ENCODE measurements at regions not wholly inside any gene's neighbourhood (a gene's known extent, or its start where the extent isn't known, plus 50 kb on each side); places are given as distances from the start of the nearest gene placed in this dataset.

DNA sequence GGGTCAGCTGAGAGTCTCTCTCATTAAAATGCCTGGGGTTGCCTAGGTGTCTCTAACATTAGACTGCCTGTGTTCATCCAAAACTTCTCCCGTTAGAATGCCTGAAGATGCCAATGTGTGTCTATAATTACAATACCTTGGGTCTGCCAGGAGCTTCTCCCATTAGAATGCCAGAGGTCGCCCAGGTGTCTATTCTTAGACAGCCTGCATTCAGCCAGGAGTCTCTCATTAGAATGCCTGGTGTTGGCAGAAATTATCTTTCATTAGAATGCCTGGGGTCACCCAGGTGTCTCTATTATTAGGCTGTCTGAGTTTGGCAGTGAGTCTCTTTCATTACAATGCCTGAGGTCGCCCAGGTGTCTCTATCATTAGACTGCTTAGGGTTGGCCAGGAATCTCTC lies 1560.2 kb downstream of the UQCRFS1 start:
- DNase-seq (ENCODE audit: low spot score) = no peak

DNA sequence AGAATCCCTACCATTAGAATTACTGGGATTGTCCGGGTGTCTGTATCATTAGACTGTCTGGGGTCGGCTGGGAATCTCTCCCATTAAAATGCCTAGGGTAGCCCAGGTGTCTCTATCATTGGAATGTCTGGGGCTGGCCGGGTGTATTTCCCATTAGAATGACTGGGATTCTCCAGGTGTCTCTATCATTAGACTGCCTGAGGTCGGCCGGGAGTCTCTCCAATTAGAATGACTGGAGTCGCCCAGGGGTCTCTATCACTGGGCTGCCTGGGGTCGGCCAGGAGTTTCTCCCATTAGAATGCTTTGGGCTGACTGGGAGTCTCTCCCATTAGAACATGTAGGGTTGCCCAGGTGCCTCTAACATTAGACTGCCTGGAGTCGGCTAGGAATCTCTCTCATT lies 1560.7 kb downstream of the UQCRFS1 start:
- DNase-seq (ENCODE audit: low spot score) = no peak

- no peak for DNase-seq (ENCODE audit: low spot score)
Measured at GRCh38 chr19:27647423-27647822, 1565.5 kb downstream of the UQCRFS1 start.

- no peak for DNase-seq (ENCODE audit: low spot score)
Measured at GRCh38 chr19:27635401-27635800, 1577.5 kb downstream of the UQCRFS1 start.

- DNase-seq (ENCODE audit: low spot score) = no peak
Measured at GRCh38 chr19:27618006-27618405, 1594.9 kb downstream of the UQCRFS1 start.

GRCh38 chr19:27580906-27581305 lies 1632.0 kb downstream of the UQCRFS1 start:
- no peak for DNase-seq (ENCODE audit: low spot score)

Measured in D341Med (cell line).